ENCODE measurements at regions not wholly inside any gene's neighbourhood (a gene's known extent, or its start where the extent isn't known, plus 50 kb on each side); places are given as distances from the start of the nearest gene placed in this dataset.

DNA sequence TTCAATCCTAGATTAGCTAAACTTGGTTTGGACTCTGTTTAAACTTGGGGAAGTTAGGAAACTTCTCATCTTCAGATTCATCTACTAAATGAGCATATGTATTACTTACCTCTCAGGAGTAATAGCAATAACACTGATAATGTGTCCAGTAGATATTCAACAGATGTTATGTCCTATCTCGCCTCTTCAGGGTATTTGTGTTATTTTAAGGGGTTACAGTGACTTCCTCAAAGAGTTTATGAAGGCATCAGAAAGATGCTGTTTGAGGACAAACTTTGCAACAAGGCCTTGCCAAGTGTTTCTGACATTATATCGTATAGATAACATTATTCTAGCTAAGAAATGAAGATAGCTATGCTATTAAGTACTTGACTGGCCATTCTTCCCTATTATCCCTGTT is 522.3 kb downstream of the IGSF11 start:
- H3K4me3 ChIP-seq, result no peak overlapping the region
- H3K9me1 ChIP-seq (ENCODE audit: control insufficient read depth, insufficient read depth, low read length), result no peaks in the 10 kb centered on the region
- in situ Hi-C loops (cut with MboI) (no loop called here), intact Hi-C loops (cut with micrococcal nuclease) (no loop called here)
- BruUV-seq (replicated peaks), result no TSS peak
- ChIA-PET POLR2A (no interaction called here), CTCF (ENCODE audit: low intra/inter-chr PET ratio) (no interaction called here)
- H3K79me2 ChIP-seq (ENCODE audit: control insufficient read depth, insufficient read depth, low read length), result no peaks in the 10 kb centered on the region
- H3K4me1 ChIP-seq (replicated peaks in 1 of 2; ENCODE audit: control insufficient read depth in 2 of 2, insufficient read depth in 2 of 2, low read length in 2 of 2), result no peaks in the 10 kb centered on the region
- no peak overlapping the region for H3K4me2 ChIP-seq (ENCODE audit: insufficient read depth, low read length)
- no peaks in the 10 kb centered on the region for H4K20me1 ChIP-seq (replicated peaks; ENCODE audit: control insufficient read depth, insufficient read depth, low read length)
- H3K9ac ChIP-seq (ENCODE audit: insufficient read depth in 1 of 2, low read depth in 2 of 2, low read length in 2 of 2), result no peak overlapping the region
- ATAC-seq (no peak), FAIRE-seq (no peak), DNase-seq (ENCODE audit: extremely low read depth in 1 of 4, low spot score in 3 of 4) (no peak)
- no peaks in the 10 kb centered on the region for H3K36me3 ChIP-seq (ENCODE audit: control insufficient read depth, insufficient read depth, low read length)
- WGBS (ENCODE audit: insufficient coverage, low coverage, missing lambda C conversion rate), result 7% methylated on average over 2 of the region's 2 CpGs
- H3K27ac ChIP-seq (ENCODE audit: extremely low read depth, low read depth, low read length), result no peak overlapping the region
- H3K9me3 ChIP-seq (replicated peaks; ENCODE audit: control insufficient read depth, insufficient read depth, low read depth, low read length), result no peaks in the 10 kb centered on the region
- no peaks in the 10 kb centered on the region for H3K27me3 ChIP-seq (ENCODE audit: control insufficient read depth in 2 of 2, insufficient read depth in 2 of 2, low read length in 2 of 2)
- no peak overlapping the region for H2AFZ ChIP-seq (ENCODE audit: low read depth, low read length)
- TF ChIP-seq MTF1 (CRISPR knock-in tag; IDR thresholded peaks at IDR 0.05; ENCODE audit: borderline replicate concordance) (no peak), ERF (CRISPR knock-in tag; IDR thresholded peaks at IDR 0.05) (no peak), ZNF586 (CRISPR knock-in tag; conservative IDR thresholded peaks at IDR 0.05) (no peak), ZFPM2 (CRISPR knock-in tag; IDR thresholded peaks at IDR 0.05) (no peak), JUN (IDR thresholded peaks at IDR 0.05; ENCODE audit: borderline replicate concordance, low read depth, low read length) (no peak), JUN (CRISPR knock-in tag; IDR thresholded peaks at IDR 0.05; ENCODE audit: borderline replicate concordance) (no peak), BCL6 (CRISPR knock-in tag; IDR thresholded peaks at IDR 0.05) (no peak), ZNF830 (CRISPR knock-in tag; IDR thresholded peaks at IDR 0.05) (no peak), CC2D1A (IDR thresholded peaks at IDR 0.05) (no peak), ZNF408 (CRISPR knock-in tag; IDR thresholded peaks at IDR 0.05; ENCODE audit: low read depth) (no peak), POLR2AphosphoS2 (IDR thresholded peaks at IDR 0.05; ENCODE audit: low read length) (no peak), NFIX (CRISPR knock-in tag; IDR thresholded peaks at IDR 0.05; ENCODE audit: low read depth) (no peak), TAL1 (IDR thresholded peaks at IDR 0.05) (no peak), MAFG (tag; conservative IDR thresholded peaks at IDR 0.05) (no peak), ZNF431 (CRISPR knock-in tag; IDR thresholded peaks at IDR 0.05) (no peak), MTA1 (IDR thresholded peaks at IDR 0.05; ENCODE audit: borderline replicate concordance) (no peak), CREB3L1 (IDR thresholded peaks at IDR 0.05; ENCODE audit: borderline replicate concordance, low read depth) (no peak), ZNF175 (CRISPR knock-in tag; IDR thresholded peaks at IDR 0.05; ENCODE audit: low read depth) (no peak)
- TF ChIP-seq, protein P1, sequence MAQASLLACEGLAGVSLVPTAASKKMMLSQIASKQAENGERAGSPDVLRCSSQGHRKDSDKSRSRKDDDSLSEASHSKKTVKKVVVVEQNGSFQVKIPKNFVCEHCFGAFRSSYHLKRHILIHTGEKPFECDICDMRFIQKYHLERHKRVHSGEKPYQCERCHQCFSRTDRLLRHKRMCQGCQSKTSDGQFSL (CRISPR knock-in tag; IDR thresholded peaks at IDR 0.05), result no peak
- TF ChIP-seq, protein P1 (tag; IDR thresholded peaks at IDR 0.05), result no peak
- TF ChIP-seq, protein P2, sequence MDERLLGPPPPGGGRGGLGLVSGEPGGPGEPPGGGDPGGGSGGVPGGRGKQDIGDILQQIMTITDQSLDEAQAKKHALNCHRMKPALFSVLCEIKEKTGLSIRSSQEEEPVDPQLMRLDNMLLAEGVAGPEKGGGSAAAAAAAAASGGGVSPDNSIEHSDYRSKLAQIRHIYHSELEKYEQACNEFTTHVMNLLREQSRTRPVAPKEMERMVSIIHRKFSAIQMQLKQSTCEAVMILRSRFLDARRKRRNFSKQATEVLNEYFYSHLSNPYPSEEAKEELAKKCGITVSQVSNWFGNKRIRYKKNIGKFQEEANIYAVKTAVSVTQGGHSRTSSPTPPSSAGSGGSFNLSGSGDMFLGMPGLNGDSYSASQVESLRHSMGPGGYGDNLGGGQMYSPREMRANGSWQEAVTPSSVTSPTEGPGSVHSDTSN (CRISPR knock-in tag; IDR thresholded peaks at IDR 0.05; ENCODE audit: low read depth), result no peak
- TF ChIP-seq, protein P2 (tag; conservative IDR thresholded peaks at IDR 0.05; ENCODE audit: low read depth), result no peak

All from K562 (cell line).